Stimulated activated CD4-positive, alpha-beta T cell treated with anti-CD3 and anti-CD28 coated beads, Interleukin-12 subunit alpha, Interleukin-12 subunit beta, amount 100 ng/mL, for 4 hours (primary cell): ENCODE measurements at regions not wholly inside any gene's neighbourhood (a gene's known extent, or its start where the extent isn't known, plus 50 kb on each side); places are given as distances from the start of the nearest gene placed in this dataset.

Experiments used
- DNase-seq: peaks from one replicate; pipeline ENCODE4 v3.0.0-alpha.2; 2020

DNA sequence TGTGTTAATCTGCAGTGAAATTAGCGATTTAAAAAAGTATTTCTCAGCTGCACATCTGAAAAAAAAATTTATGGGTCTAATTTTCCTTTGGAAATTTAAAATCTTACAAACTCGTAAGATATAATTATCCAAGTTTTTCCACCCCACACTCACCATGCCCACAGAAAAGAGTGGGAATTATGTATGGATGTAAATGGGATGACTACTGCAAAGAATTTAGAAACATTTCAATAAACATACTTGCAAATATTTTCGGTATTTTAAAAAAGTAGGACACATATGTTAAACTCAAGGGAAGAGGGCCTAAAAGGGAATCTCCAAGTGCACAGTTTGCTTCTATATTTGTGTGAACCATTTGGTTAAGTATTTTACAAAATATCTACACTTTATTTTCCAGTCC lies 1039.9 kb upstream of the POU3F3 start:
- no peak for DNase-seq

GRCh38 chr2:103815731-103816130 lies 1038.2 kb upstream of the POU3F3 start:
- DNase-seq: no peak

- DNase-seq: no peak
Measured at GRCh38 chr2:103817746-103818145, 1036.2 kb upstream of the POU3F3 start.

GRCh38 chr2:103818176-103818575 lies 1035.7 kb upstream of the POU3F3 start:
- no peak for DNase-seq

DNA sequence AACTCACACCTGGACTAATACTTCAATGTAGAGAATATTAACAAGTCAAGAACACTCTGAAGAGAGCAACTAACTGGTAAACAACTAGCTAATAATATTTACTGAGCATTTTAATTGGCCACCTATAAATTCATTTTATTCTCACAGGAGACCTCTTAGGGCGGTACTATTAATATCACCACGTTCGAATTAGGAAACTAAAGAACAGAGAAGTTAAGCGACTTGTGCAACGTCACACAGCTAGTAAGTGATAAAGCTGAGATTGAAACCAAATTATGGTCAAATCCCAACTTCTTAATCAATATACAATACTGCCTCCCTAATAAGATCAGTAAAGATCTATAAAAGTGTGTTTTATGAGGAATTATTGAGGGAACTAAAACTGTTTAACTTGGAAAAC lies 1034.3 kb upstream of the POU3F3 start:
- no peak for DNase-seq

- DNase-seq: no peak
Measured at GRCh38 chr2:103823847-103824246, 1030.1 kb upstream of the POU3F3 start.

DNA sequence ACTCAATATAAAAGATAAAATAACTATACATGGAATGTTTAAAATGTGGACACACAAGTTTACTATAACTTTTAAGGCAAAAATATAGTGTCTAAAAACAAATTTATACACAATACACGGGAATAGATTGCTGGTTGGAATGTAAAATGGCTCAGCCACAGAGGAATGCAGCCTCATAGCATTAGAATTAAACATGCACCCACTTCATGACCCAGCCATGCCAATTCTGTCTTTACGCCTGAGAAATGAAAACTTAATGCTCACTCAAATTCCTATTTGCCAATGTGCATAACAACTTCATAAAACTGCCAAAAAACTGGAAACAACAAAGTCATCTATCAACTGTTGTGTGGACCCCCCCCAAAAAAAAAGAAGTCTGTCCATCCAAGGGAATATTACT lies 1006.6 kb upstream of the POU3F3 start:
- DNase-seq: no peak

GRCh38 chr2:103859238-103859637 lies 994.7 kb upstream of the POU3F3 start:
- no peak for DNase-seq

DNA sequence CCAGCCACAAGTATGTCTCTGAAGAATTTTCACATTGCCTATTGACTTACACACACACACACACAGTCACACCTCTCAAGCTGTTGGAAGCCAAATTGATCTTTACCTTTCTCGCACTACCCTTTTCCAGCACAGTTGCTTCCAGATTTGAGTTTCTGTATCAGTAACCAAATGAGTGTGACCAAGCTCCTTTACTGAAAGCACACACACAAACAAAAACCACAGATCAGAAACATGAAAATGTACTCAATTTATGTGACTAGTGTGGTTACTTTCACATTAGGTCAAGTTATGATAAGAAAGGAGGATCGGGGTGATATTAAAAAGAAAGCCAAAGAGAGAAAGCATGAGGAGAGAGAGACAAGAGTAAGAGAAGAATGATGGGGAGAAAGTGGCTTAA lies 993.9 kb upstream of the POU3F3 start:
- no peak for DNase-seq

GRCh38 chr2:103868396-103868795 lies 985.5 kb upstream of the POU3F3 start:
- no peak for DNase-seq

GRCh38 chr2:103873716-103874351 lies 980.1 kb upstream of the POU3F3 start:
- DNase-seq: no peak

DNA sequence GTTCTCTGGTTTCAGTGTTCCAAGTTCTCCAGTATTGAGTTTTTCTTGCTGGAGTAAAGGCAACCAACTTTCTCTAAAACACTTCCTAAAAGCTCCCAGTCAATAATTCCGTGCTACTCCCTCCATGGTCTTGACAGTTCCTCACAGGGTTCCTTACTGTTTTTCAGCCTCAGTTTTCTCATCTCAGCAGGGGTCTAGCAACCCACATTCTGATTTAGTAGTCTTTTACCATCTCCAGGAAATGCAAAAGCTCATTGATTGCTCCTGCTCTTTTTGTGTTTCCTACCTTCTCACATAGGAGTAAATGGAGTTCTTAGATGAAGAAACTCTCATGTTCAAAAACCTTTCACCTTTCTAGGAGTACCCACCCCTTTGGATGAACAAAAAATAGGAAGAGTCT lies 978.8 kb upstream of the POU3F3 start:
- no peak for DNase-seq

DNA sequence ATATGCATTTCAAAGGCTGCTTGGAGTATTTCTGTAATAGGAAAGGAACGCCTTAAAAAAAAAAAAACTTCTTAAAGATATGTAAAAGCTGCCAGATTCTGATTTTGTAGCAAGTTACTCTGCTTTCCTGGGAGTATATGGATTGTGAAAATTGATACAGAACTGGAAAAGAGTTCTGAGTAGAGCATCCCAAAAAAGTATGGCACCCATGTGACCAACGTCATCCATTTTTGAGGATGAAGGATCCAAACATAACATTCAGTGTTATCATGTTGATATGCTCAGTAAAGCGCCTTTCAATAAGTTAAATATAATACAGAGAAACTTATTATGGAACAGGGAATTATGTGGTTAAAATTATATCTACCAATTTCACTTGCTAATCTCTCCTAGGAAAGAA lies 978.4 kb upstream of the POU3F3 start:
- no peak for DNase-seq

GRCh38 chr2:103876611-103877010 lies 977.3 kb upstream of the POU3F3 start:
- no peak for DNase-seq

GRCh38 chr2:103879101-103879500 lies 974.8 kb upstream of the POU3F3 start:
- no peak for DNase-seq

DNA sequence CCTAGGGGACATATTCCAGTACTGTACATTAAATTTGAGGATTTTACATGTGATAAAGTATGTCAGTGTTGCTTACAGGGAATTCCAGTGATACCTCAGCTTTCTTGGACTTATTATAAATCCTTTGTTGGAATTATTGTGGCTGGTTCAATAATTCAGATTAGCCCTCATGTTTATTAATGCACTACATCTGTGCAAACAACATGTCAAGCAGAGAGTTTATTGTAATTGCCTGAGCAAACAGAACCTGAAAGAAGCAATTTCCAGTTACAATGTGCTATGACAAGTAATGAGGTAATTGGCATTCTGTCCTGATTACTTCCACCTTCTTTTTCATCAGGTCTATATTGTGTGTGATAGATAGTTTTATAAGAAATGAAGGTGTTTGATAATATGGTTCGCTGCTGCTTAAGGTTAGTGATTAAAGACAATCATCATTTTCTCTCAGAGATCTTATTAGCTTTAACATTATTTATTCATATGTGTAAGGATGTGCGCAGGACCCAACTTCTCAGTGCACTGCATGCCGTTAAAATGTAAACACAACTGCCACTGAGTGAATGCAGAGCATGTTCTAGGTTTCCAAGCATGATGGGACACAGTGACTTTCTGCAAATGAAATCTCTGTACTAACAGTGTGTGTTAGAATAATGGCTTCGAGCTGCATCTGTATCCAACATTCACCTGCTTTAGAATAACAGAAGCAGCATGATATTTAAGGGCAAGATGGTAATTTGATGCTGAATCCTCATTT lies 973.7 kb upstream of the POU3F3 start:
- DNase-seq: no peak

DNA sequence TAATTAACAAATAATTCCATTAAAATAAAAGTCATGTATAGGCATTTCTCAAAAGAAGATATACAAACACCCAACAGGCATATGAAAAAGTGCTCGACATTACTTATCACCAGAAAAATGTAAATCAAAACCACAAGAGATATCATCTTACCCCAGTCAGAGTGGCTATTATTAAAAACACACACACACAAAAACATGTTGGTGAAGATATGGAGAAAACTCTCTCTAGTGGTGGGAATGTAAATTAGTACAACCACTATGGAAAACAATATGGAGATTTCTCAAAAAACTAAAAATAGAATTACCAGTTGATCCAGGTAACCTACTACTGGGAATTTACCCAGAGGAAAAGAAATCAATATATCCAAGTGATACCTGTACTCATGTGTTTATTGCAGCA lies 966.3 kb upstream of the POU3F3 start:
- DNase-seq: no peak

GRCh38 chr2:103896182-103896581 lies 957.7 kb upstream of the POU3F3 start:
- no peak for DNase-seq

GRCh38 chr2:103898561-103898960 lies 955.4 kb upstream of the POU3F3 start:
- no peak for DNase-seq

DNA sequence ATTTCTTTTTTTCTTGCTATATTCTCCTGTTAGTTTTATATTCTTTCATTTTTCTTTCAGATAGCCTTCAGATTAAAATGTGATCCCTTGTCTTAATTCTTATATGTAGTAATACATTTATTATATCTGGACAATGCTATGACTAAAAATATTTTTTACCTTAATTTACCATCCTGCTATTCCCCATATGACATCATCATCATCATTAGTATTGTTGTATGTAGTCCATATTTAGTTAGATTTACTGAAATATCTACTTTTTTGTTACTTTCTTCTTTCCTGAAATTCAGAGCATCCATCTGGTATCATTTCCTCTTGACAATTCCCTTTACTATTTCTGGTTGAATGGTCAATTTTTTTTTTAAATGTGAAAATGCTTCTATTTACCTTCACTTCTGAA lies 951.6 kb upstream of the POU3F3 start:
- no peak for DNase-seq

DNA sequence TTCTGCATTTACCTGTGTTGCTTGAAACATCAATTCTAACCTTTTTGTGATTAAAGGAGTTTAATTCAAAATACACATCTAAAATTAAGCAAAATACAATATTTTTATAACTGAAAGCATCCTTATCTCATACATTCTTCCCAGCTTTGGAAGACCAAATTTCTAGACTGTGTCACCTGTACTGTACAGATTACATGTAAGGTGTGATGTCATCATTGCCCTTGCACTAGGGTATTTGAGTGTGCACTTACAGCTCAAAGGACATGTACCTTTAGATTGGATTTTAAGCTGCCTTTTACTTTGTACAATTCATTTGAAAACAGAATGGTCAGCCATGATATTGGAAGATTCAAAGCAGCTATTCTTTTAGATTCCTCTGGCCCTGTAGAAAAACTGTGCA lies 932.8 kb upstream of the POU3F3 start:
- DNase-seq: no peak

GRCh38 chr2:103942199-103942598 lies 911.7 kb upstream of the POU3F3 start:
- DNase-seq: no peak

GRCh38 chr2:103945083-103945482 lies 908.8 kb upstream of the POU3F3 start:
- DNase-seq: no peak

- DNase-seq: no peak
Measured at GRCh38 chr2:103959174-103960128, 894.5 kb upstream of the POU3F3 start.
